Activated CD8-positive, alpha-beta memory T cell treated with anti-CD3 and anti-CD28 coated beads, Interleukin-2, amount 50 U/mL, for 48 hours (primary cell): ENCODE measurements at regions not wholly inside any gene's neighbourhood (a gene's known extent, or its start where the extent isn't known, plus 50 kb on each side); places are given as distances from the start of the nearest gene placed in this dataset.

Source experiments
- DNase-seq: peaks from one replicate; pipeline ENCODE4 v3.0.0-alpha.2; 2020

GRCh38 chr16:52092126-52092525 is 454.8 kb downstream of the TOX3 start:
- no peak for DNase-seq

- no peak for DNase-seq
Observed at GRCh38 chr16:52090080-52090479, 456.9 kb downstream of the TOX3 start.

GRCh38 chr16:52089476-52089875 is 457.5 kb downstream of the TOX3 start:
- no peak for DNase-seq

- no peak for DNase-seq
Observed at GRCh38 chr16:52086901-52087300, 460.0 kb downstream of the TOX3 start.

- no peak for DNase-seq
Observed at GRCh38 chr16:52078716-52079655, 468.0 kb downstream of the TOX3 start.

GRCh38 chr16:52077607-52078006 is 469.3 kb downstream of the TOX3 start:
- DNase-seq: no peak

- DNase-seq: no peak
Observed at GRCh38 chr16:52076801-52077201, 470.1 kb downstream of the TOX3 start.

- no peak for DNase-seq
Observed at GRCh38 chr16:52076332-52076731, 470.6 kb downstream of the TOX3 start.

- DNase-seq: no peak
Observed at GRCh38 chr16:52074133-52074532, 472.8 kb downstream of the TOX3 start.

- DNase-seq: no peak
Observed at GRCh38 chr16:52073024-52073423, 473.9 kb downstream of the TOX3 start.

- no peak for DNase-seq
Observed at GRCh38 chr16:52071101-52071500, 475.8 kb downstream of the TOX3 start.

GRCh38 chr16:52070341-52071057 is 476.4 kb downstream of the TOX3 start:
- no peak for DNase-seq

GRCh38 chr16:52069866-52070265 is 477.1 kb downstream of the TOX3 start:
- no peak for DNase-seq

GRCh38 chr16:52068447-52069074 is 478.4 kb downstream of the TOX3 start:
- DNase-seq: no peak

- no peak for DNase-seq
Observed at GRCh38 chr16:52066962-52067361, 480.0 kb downstream of the TOX3 start.

GRCh38 chr16:52056259-52056658 is 490.7 kb downstream of the TOX3 start:
- no peak for DNase-seq

GRCh38 chr16:52055381-52055780 is 491.6 kb downstream of the TOX3 start:
- DNase-seq: no peak

- no peak for DNase-seq
Observed at GRCh38 chr16:52054326-52054725, 492.6 kb downstream of the TOX3 start.

GRCh38 chr16:52052818-52053217 is 494.1 kb downstream of the TOX3 start:
- no peak for DNase-seq

- DNase-seq: no peak
Observed at GRCh38 chr16:52051414-52052172, 495.4 kb downstream of the TOX3 start.

- DNase-seq: no peak
Observed at GRCh38 chr16:52050418-52050817, 496.5 kb downstream of the TOX3 start.

- no peak for DNase-seq
Observed at GRCh38 chr16:52035436-52035835, 511.5 kb downstream of the TOX3 start.

GRCh38 chr16:52034830-52035229 is 512.1 kb downstream of the TOX3 start:
- no peak for DNase-seq
